Ascending aorta (tissue), 2 donors: ENCODE measurements at regions not wholly inside any gene's neighbourhood (a gene's known extent, or its start where the extent isn't known, plus 50 kb on each side); places are given as distances from the start of the nearest gene placed in this dataset.

Source experiments
- DNase-seq, 2 donors: peaks; one replicate each; pipeline ENCODE4 v3.0.0-alpha.2; 2019; ENCODE audit warnings: low spot score in 2 of 2
- H3K27ac ChIP-seq, 2 donors: fragments of 200-600 bp; sonication (generic); one replicate each; pipeline ENCODE4 v1.5.1; 2016 to 2017; ENCODE audit warnings: mild to moderate bottlenecking in 1 of 2
- H3K27me3 ChIP-seq: fragments of 200-600 bp; sonication (generic); one replicate; pipeline ENCODE4 v1.5.1; 2017
- H3K36me3 ChIP-seq, 2 donors: fragments of 200-600 bp; sonication (generic); one replicate each; pipeline ENCODE4 v1.5.1; 2016
- H3K4me1 ChIP-seq, 2 donors: fragments of 200-600 bp; sonication (generic); one replicate each; pipeline ENCODE4 v1.5.1; 2016 to 2017; ENCODE audit warnings: mild to moderate bottlenecking in 1 of 2
- H3K4me3 ChIP-seq, 2 donors: fragments of 200-600 bp; sonication (generic); one replicate each; pipeline ENCODE4 v1.5.1; 2016 to 2017; ENCODE audit warnings: mild to moderate bottlenecking in 1 of 2
- H3K9me3 ChIP-seq, 2 donors: fragments of 200-600 bp; sonication (generic); one replicate each; pipeline ENCODE4 v1.5.1; 2016
- intact Hi-C: fragments of 100-400 bp; cut with DNase I; formaldehyde crosslinking; loops from one replicate; pipeline ENCODE4 v1.15.1; 2023
- TF ChIP-seq, protein P1 (sequence below), 3 experiments: fragments of 200-600 bp in 2 of 3; fragments of 450-650 bp in 1 of 3; sonication (generic) in 2 of 3; IDR thresholded peaks; one replicate each; pipeline ENCODE4 v1.5.1; 2016 to 2019; ENCODE audit warnings: antibody characterized with exemption in 3 of 3, mild to moderate bottlenecking in 1 of 3, moderate library complexity in 1 of 3

DNA sequence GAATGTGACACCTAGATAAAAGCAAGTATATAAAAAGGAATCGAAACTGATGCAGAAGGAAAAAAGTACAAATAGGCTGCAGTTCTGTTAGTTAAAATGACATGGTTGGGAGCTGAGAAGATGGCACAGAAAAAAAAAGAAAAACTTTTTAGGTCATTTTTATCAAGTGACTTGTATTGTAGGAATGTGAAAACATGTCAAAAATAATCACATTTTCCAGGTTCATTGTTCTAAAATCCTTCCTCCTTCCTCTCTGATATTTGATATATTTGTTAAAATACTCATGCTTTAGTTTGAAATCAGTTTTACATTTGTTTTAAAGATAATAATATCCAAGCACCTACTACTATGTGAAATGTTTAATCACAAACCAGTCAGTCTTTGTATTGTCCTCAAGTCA lies 507.9 kb downstream of the PRKD1 start:
- Histone ChIP-seq H3K9me3 (no peaks in the 10 kb centered on the region), H3K36me3 (no peaks in the 10 kb centered on the region), H3K27me3 (no peaks in the 10 kb centered on the region), H3K27ac (no peak overlapping the region), H3K4me3 (no peak overlapping the region), H3K4me1 (no peaks in the 10 kb centered on the region)
- TF ChIP-seq, protein P1, sequence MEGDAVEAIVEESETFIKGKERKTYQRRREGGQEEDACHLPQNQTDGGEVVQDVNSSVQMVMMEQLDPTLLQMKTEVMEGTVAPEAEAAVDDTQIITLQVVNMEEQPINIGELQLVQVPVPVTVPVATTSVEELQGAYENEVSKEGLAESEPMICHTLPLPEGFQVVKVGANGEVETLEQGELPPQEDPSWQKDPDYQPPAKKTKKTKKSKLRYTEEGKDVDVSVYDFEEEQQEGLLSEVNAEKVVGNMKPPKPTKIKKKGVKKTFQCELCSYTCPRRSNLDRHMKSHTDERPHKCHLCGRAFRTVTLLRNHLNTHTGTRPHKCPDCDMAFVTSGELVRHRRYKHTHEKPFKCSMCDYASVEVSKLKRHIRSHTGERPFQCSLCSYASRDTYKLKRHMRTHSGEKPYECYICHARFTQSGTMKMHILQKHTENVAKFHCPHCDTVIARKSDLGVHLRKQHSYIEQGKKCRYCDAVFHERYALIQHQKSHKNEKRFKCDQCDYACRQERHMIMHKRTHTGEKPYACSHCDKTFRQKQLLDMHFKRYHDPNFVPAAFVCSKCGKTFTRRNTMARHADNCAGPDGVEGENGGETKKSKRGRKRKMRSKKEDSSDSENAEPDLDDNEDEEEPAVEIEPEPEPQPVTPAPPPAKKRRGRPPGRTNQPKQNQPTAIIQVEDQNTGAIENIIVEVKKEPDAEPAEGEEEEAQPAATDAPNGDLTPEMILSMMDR (IDR thresholded peaks at IDR 0.05), result no peak
- no peak for DNase-seq
- intact Hi-C loops, result no loop called here

DNA sequence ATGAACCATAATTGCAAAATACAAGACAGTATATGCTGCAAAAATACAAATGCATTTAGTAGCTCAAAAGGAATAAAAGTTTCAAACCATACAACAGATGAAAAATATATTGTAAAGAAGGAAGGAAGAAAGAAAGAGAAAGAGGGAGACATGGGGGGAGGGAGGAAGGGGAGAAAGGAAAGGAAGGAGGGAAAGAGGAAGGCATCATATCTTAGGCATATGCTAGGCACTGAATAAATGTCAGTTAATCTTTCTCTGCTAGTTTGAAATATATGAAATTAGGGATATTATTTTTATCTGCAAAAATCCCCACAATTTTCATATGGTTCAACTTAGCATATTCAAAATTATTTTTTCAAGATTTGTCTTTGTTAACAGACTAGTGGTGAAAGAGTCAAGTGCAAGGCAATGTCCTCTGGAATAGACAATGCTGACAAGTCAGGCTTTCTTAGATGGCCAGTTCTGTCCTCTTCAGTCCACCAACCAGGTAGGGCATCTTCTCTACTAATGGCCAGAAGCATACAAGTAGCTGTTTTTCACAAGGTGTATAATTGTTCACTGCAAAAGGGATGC lies 506.4 kb downstream of the PRKD1 start:
- intact Hi-C loops, result no loop called here
- no peaks in the 10 kb centered on the region for H3K36me3 ChIP-seq
- H3K27me3 ChIP-seq, result no peaks in the 10 kb centered on the region
- TF ChIP-seq, protein P1 (IDR thresholded peaks at IDR 0.05), result no peak
- no peaks in the 10 kb centered on the region for H3K9me3 ChIP-seq
- no peak for DNase-seq
- no peaks in the 10 kb centered on the region for H3K4me1 ChIP-seq
- H3K4me3 ChIP-seq, result no peak overlapping the region
- H3K27ac ChIP-seq, result no peak overlapping the region

DNA sequence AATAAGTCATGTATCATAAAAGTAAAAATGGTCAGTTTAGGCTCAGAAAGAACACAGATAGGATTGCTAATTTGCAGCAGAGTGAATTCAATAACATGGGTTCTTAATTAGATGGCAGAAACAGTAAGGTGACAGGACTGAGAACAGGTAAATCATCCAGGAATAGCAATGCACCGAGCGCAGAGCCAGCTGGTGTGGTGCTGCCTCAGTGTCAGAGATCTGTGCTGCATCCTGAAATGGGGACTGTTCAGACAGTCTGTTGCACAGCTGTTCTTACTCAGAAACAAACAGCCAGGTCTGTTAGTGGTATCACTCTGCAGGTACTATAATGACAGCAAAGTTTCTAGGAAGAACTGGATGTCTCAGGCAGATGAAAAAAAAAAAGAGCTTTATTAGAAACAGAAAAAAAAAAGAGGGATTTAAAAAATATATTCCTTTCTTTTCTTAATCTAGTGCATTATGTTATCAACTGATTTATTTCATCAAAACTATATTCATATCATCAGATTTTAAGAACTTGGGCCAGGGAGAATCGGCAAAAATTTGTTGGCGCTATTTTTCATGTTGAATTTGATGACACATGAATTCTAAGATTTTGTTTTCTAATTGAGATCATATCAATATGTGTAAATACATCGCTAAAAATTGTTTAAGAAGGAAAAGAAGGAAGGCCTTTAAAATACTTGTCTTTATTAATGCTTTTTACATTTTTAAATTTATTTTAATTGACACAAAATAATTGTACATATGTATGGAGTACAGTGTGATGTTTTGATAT lies 501.8 kb downstream of the PRKD1 start:
- Histone ChIP-seq H3K9me3 (no peaks in the 10 kb centered on the region), H3K4me3 (no peak overlapping the region), H3K4me1 (no peaks in the 10 kb centered on the region), H3K27ac (no peak overlapping the region), H3K36me3 (no peaks in the 10 kb centered on the region), H3K27me3 (no peaks in the 10 kb centered on the region)
- TF ChIP-seq, protein P1 (IDR thresholded peaks at IDR 0.05), result no peak
- no peak for DNase-seq
- intact Hi-C loops, result no loop called here

DNA sequence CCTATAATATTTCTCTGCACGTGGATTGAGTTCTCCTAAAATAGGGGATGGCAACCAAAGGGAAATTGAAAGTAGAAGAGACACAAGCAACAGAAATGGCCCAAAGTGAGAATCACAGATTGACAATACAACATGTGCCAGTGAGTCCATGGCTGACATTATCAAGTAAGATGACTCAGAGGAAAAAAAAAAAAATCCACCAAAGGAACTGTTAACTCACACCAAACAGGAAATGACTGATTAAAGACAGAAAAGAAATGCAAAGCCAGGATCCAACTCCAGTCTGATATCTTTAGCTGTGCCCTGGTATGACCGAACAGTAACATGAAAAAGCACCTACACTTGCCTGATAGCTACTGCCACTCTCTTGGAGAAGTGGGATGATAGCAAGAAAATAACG lies 485.0 kb downstream of the PRKD1 start:
- Histone ChIP-seq H3K27me3 (no peaks in the 10 kb centered on the region), H3K27ac (no peak overlapping the region), H3K4me1 (no peaks in the 10 kb centered on the region), H3K4me3 (no peak overlapping the region), H3K9me3 (no peaks in the 10 kb centered on the region), H3K36me3 (no peaks in the 10 kb centered on the region)
- DNase-seq, result no peak
- intact Hi-C loops, result no loop called here
- TF ChIP-seq, protein P1 (IDR thresholded peaks at IDR 0.05), result no peak

DNA sequence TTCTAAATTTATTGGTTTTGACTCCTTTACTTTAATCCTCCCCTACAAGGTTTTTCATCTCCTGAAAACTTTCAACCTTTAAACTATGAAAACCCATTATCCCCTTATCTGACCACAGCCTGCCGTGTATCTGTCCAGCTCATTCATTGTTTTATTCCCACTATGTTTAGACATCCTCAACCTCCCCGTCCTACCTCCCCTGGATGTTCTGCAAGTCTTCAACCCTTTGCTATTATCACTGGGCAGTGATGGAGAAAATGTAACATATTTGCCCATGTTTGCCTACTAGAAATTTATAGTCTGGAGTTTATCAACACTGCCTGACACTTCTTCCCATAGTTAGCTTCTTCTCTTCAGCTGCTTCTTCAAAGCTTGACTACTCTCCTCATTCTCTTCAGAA lies 483.4 kb downstream of the PRKD1 start:
- Histone ChIP-seq H3K27ac (no peak overlapping the region), H3K4me3 (no peak overlapping the region), H3K4me1 (no peaks in the 10 kb centered on the region), H3K36me3 (no peaks in the 10 kb centered on the region), H3K9me3 (no peaks in the 10 kb centered on the region), H3K27me3 (no peaks in the 10 kb centered on the region)
- TF ChIP-seq, protein P1 (IDR thresholded peaks at IDR 0.05), result no peak
- intact Hi-C loops, result no loop called here
- DNase-seq, result no peak
